ENCODE measurements at regions not wholly inside any gene's neighbourhood (a gene's known extent, or its start where the extent isn't known, plus 50 kb on each side); places are given as distances from the start of the nearest gene placed in this dataset.

- no peak for DNase-seq (ENCODE audit: low spot score)
Observed at GRCh38 chr1:54497338-54497737, 50.7 kb upstream of the ACOT11 start.

- DNase-seq (ENCODE audit: low spot score), result no peak
Observed at GRCh38 chr1:54495954-54496353, 52.1 kb upstream of the ACOT11 start.

- DNase-seq (ENCODE audit: low spot score), result no peak
Observed at GRCh38 chr1:54493608-54494007, 54.4 kb upstream of the ACOT11 start.

GRCh38 chr1:54490361-54491248 lies 57.4 kb upstream of the ACOT11 start:
- no peak for DNase-seq (ENCODE audit: low spot score)

- no peak for DNase-seq (ENCODE audit: low spot score)
Observed at GRCh38 chr1:54489627-54490250, 58.3 kb upstream of the ACOT11 start.

- DNase-seq (ENCODE audit: low spot score), result peak; percentile 85
Observed at GRCh38 chr1:54488779-54489626, 59.0 kb upstream of the ACOT11 start.

- DNase-seq (ENCODE audit: low spot score), result peak; percentile 93
Observed at GRCh38 chr1:54488065-54488750, 59.8 kb upstream of the ACOT11 start.

- DNase-seq (ENCODE audit: low spot score), result no peak
Observed at GRCh38 chr1:54487571-54488050, 60.4 kb upstream of the ACOT11 start.

GRCh38 chr1:54486907-54487306 lies 61.1 kb upstream of the ACOT11 start:
- no peak for DNase-seq (ENCODE audit: low spot score)

- DNase-seq (ENCODE audit: low spot score), result no peak
Observed at GRCh38 chr1:54485416-54485815, 62.6 kb upstream of the ACOT11 start.

- DNase-seq (ENCODE audit: low spot score), result no peak
Observed at GRCh38 chr1:54483875-54484437, 64.1 kb upstream of the ACOT11 start.

- DNase-seq (ENCODE audit: low spot score), result no peak
Observed at GRCh38 chr1:54481201-54481884, 66.7 kb upstream of the ACOT11 start.

GRCh38 chr1:54480525-54480848 lies 67.5 kb upstream of the ACOT11 start:
- DNase-seq (ENCODE audit: low spot score), result no peak

GRCh38 chr1:54479841-54480524 lies 68.0 kb upstream of the ACOT11 start:
- no peak for DNase-seq (ENCODE audit: low spot score)

GRCh38 chr1:54479251-54479650 lies 68.8 kb upstream of the ACOT11 start:
- DNase-seq (ENCODE audit: low spot score), result no peak

GRCh38 chr1:54477153-54477561 lies 70.9 kb upstream of the ACOT11 start:
- no peak for DNase-seq (ENCODE audit: low spot score)

- no peak for DNase-seq (ENCODE audit: low spot score)
Observed at GRCh38 chr1:54476530-54477109, 70.4 kb upstream of the SSBP3 start.

GRCh38 chr1:54475946-54476516 lies 69.8 kb upstream of the SSBP3 start:
- no peak for DNase-seq (ENCODE audit: low spot score)

- DNase-seq (ENCODE audit: low spot score), result no peak
Observed at GRCh38 chr1:54475357-54475881, 69.2 kb upstream of the SSBP3 start.

All from HT-29 (cell line).